ENCODE measurements at regions not wholly inside any gene's neighbourhood (a gene's known extent, or its start where the extent isn't known, plus 50 kb on each side); places are given as distances from the start of the nearest gene placed in this dataset.

DNA sequence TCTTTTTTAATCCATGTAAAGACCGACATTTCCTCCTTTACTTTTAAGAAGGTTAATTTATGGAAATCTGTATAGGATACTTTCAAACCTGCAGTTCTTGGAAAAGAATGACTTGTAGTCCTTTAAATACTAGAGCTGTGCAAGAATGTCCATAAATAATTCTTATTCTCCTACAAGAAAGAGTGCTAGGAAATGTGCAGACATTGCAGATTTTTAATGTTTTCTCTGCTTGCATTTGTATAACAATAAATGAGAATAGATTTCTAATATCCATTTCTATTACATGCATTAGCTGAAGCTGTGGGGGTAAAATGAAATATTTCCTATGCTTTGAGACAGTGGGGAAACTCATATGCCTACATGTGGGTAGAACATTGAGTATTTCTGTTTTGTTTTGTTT is 607.2 kb upstream of the NOVA1 start:
- Histone ChIP-seq H3K23ac (ENCODE audit: low read depth, low read length, poor library complexity) (no peak overlapping the region), H4K91ac (ENCODE audit: low read depth, low read length, poor library complexity) (no peak overlapping the region), H2BK15ac (ENCODE audit: low read length) (no peak overlapping the region), H3K36me3 (replicated peaks in 1 of 2; ENCODE audit: control insufficient read depth in 2 of 2, insufficient read depth in 2 of 2, low read length in 2 of 2) (no peaks in the 10 kb centered on the region), H3K4me2 (ENCODE audit: insufficient read depth, low read length, poor library complexity, severe bottlenecking) (no peak overlapping the region), H4K8ac (ENCODE audit: low read depth, low read length) (no peak overlapping the region), H2AK5ac (ENCODE audit: low read depth, low read length) (no peak overlapping the region), H2BK120ac (ENCODE audit: low read depth, low read length) (no peak overlapping the region), H2BK12ac (ENCODE audit: low read length) (no peak overlapping the region), H3K18ac (ENCODE audit: low read length) (no peak overlapping the region), H3K4me1 (ENCODE audit: control insufficient read depth in 2 of 2, insufficient read depth in 1 of 2, low read depth in 1 of 2, low read length in 2 of 2) (no peaks in the 10 kb centered on the region), H3K4me3 (ENCODE audit: low read length in 2 of 2) (no peak overlapping the region), H3K9ac (ENCODE audit: low read depth, low read length, poor library complexity) (no peak overlapping the region), H3K4ac (ENCODE audit: low read length) (no peak overlapping the region), H3K14ac (ENCODE audit: low read length) (no peak overlapping the region), H2BK5ac (ENCODE audit: low read length) (no peak overlapping the region), H2AFZ (ENCODE audit: low read length) (no peak overlapping the region), H3K79me1 (ENCODE audit: low read depth, low read length) (no peaks in the 10 kb centered on the region), H3K27ac (replicated peaks; ENCODE audit: low read length) (no peak overlapping the region), H3K27me3 (ENCODE audit: control insufficient read depth in 3 of 3, insufficient read depth in 3 of 3, low read depth in 1 of 3, low read length in 3 of 3) (no peaks in the 10 kb centered on the region), H3K9me3 (replicated peaks in 1 of 2; ENCODE audit: control insufficient read depth in 2 of 2, insufficient read depth in 1 of 2, low read depth in 1 of 2, low read length in 2 of 2) (no peaks in the 10 kb centered on the region)
- DNase-seq (ENCODE audit: low spot score): no peak
- no CpG with 5 or more reads among the region's 1 CpG for WGBS, 2 donors (ENCODE audit: extremely low coverage in 2 of 2, insufficient read length in 2 of 2, insufficient replicate concordance in 1 of 2)

DNA sequence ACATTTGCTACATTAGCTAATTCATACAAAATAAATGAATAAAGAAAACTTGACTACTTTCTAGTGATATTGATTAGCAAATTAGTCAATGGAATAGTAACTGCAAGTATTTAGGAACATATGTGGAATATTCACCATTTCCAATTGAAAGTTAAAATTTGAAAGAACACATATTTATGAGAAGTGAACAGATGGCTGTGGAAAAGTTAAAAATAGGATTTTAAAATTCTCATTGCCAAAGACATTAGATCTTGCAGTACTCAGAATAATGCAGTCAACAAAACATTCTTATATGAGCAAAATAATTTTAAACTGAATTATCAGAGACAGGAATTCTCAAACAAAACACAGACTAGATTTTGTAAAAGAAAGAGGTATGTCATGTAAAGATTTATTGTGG is 613.9 kb upstream of the NOVA1 start:
- H2BK5ac ChIP-seq (ENCODE audit: low read length): no peak overlapping the region

DNA sequence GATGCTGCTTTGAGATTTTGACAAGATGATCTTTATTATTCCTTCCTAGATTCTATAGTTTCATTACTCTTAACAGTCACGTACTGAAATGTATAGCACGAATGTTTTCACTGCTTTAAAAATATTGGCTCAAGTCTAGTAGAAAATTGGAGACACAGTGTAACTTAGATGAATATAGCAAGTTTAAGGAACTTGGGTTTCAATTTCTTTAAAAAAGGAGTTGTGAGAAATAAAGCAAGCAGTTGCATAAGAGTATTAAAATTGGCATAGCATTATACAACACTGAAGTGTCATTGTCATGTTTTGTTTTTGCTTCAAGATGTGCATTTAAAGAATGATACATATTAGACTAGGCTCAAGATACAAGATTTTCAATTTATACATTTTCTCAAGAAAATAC is 624.8 kb upstream of the NOVA1 start:
- Histone ChIP-seq H3K9ac (ENCODE audit: low read depth, low read length, poor library complexity) (no peak overlapping the region), H2BK12ac (ENCODE audit: low read length) (no peak overlapping the region), H3K27me3 (ENCODE audit: control insufficient read depth in 3 of 3, insufficient read depth in 3 of 3, low read depth in 1 of 3, low read length in 3 of 3) (no peaks in the 10 kb centered on the region), H3K14ac (ENCODE audit: low read length) (no peak overlapping the region), H3K36me3 (replicated peaks in 1 of 2; ENCODE audit: control insufficient read depth in 2 of 2, insufficient read depth in 2 of 2, low read length in 2 of 2) (no peaks in the 10 kb centered on the region), H3K9me3 (replicated peaks in 1 of 2; ENCODE audit: control insufficient read depth in 2 of 2, insufficient read depth in 1 of 2, low read depth in 1 of 2, low read length in 2 of 2) (peaks cover 0 to 4% of the 10 kb centered on the region in 2 donors), H2AK5ac (ENCODE audit: low read depth, low read length) (no peak overlapping the region), H2BK120ac (ENCODE audit: low read depth, low read length) (no peak overlapping the region), H2BK15ac (ENCODE audit: low read length) (no peak overlapping the region), H2BK5ac (ENCODE audit: low read length) (no peak overlapping the region), H2AFZ (ENCODE audit: low read length) (no peak overlapping the region), H3K79me1 (ENCODE audit: low read depth, low read length) (no peaks in the 10 kb centered on the region), H3K4me2 (ENCODE audit: insufficient read depth, low read length, poor library complexity, severe bottlenecking) (no peak overlapping the region), H3K4me3 (ENCODE audit: low read length in 2 of 2) (no peak overlapping the region), H4K91ac (ENCODE audit: low read depth, low read length, poor library complexity) (no peak overlapping the region), H3K23ac (ENCODE audit: low read depth, low read length, poor library complexity) (no peak overlapping the region), H3K4me1 (ENCODE audit: control insufficient read depth in 2 of 2, insufficient read depth in 1 of 2, low read depth in 1 of 2, low read length in 2 of 2) (no peaks in the 10 kb centered on the region), H3K4ac (ENCODE audit: low read length) (no peak overlapping the region), H3K18ac (ENCODE audit: low read length) (no peak overlapping the region), H3K27ac (replicated peaks; ENCODE audit: low read length) (no peak overlapping the region), H4K8ac (ENCODE audit: low read depth, low read length) (no peak overlapping the region)
- no peak for DNase-seq (ENCODE audit: low spot score)
- WGBS, 2 donors (ENCODE audit: extremely low coverage in 2 of 2, insufficient read length in 2 of 2, insufficient replicate concordance in 1 of 2): no CpG with 5 or more reads among the region's 2 CpGs

More for the DNA sequence above, 613.9 kb upstream of the NOVA1 start:
- H3K4ac ChIP-seq (ENCODE audit: low read length): no peak overlapping the region
- H3K27me3 ChIP-seq (ENCODE audit: control insufficient read depth in 3 of 3, insufficient read depth in 3 of 3, low read depth in 1 of 3, low read length in 3 of 3): no peaks in the 10 kb centered on the region
- H4K91ac ChIP-seq (ENCODE audit: low read depth, low read length, poor library complexity): no peak overlapping the region
- no peak overlapping the region for H2BK120ac ChIP-seq (ENCODE audit: low read depth, low read length)
- no peaks in the 10 kb centered on the region for H3K36me3 ChIP-seq (replicated peaks in 1 of 2; ENCODE audit: control insufficient read depth in 2 of 2, insufficient read depth in 2 of 2, low read length in 2 of 2)
- no peak overlapping the region for H3K23ac ChIP-seq (ENCODE audit: low read depth, low read length, poor library complexity)
- H4K8ac ChIP-seq (ENCODE audit: low read depth, low read length): no peak overlapping the region
- H3K18ac ChIP-seq (ENCODE audit: low read length): no peak overlapping the region
- no peak overlapping the region for H3K4me3 ChIP-seq (ENCODE audit: low read length in 2 of 2)
- no peak overlapping the region for H3K4me2 ChIP-seq (ENCODE audit: insufficient read depth, low read length, poor library complexity, severe bottlenecking)
- H3K27ac ChIP-seq (replicated peaks; ENCODE audit: low read length): no peak overlapping the region
- H3K4me1 ChIP-seq (ENCODE audit: control insufficient read depth in 2 of 2, insufficient read depth in 1 of 2, low read depth in 1 of 2, low read length in 2 of 2): no peaks in the 10 kb centered on the region
- H3K79me1 ChIP-seq (ENCODE audit: low read depth, low read length): no peaks in the 10 kb centered on the region
- H2AK5ac ChIP-seq (ENCODE audit: low read depth, low read length): no peak overlapping the region
- no peak overlapping the region for H2BK12ac ChIP-seq (ENCODE audit: low read length)
- H3K9ac ChIP-seq (ENCODE audit: low read depth, low read length, poor library complexity): no peak overlapping the region
- H2BK15ac ChIP-seq (ENCODE audit: low read length): no peak overlapping the region
- H3K14ac ChIP-seq (ENCODE audit: low read length): no peak overlapping the region
- H3K9me3 ChIP-seq (replicated peaks in 1 of 2; ENCODE audit: control insufficient read depth in 2 of 2, insufficient read depth in 1 of 2, low read depth in 1 of 2, low read length in 2 of 2): no peaks in the 10 kb centered on the region
- H2AFZ ChIP-seq (ENCODE audit: low read length): no peak overlapping the region
- no peak for DNase-seq (ENCODE audit: low spot score)

DNA sequence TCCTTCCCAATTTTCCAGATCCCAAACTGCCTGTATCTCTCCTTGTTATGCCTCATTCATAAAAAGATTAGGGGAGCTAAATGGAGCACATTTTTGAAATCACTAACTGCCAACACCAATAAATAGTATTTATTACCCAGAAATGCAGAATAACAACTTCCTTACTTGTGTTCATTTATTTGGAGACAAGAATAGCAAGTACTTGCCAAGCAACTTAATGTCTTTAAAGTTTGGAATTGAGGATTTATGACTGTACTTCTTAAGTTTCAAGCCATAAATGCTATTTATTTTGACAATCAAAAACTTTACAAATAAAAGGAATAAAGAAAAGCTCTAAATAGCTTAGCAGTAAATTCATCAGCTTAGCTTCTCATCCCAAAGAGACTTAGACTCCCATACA is 626.1 kb upstream of the NOVA1 start:
- Histone ChIP-seq H2BK5ac (ENCODE audit: low read length) (no peak overlapping the region), H2BK120ac (ENCODE audit: low read depth, low read length) (no peak overlapping the region), H2AK5ac (ENCODE audit: low read depth, low read length) (no peak overlapping the region), H3K9me3 (replicated peaks in 1 of 2; ENCODE audit: control insufficient read depth in 2 of 2, insufficient read depth in 1 of 2, low read depth in 1 of 2, low read length in 2 of 2) (peaks cover 0 to 4% of the 10 kb centered on the region in 2 donors), H3K14ac (ENCODE audit: low read length) (no peak overlapping the region), H2AFZ (ENCODE audit: low read length) (no peak overlapping the region), H4K8ac (ENCODE audit: low read depth, low read length) (no peak overlapping the region), H3K9ac (ENCODE audit: low read depth, low read length, poor library complexity) (no peak overlapping the region), H3K79me1 (ENCODE audit: low read depth, low read length) (no peaks in the 10 kb centered on the region), H3K4me2 (ENCODE audit: insufficient read depth, low read length, poor library complexity, severe bottlenecking) (no peak overlapping the region), H2BK15ac (ENCODE audit: low read length) (no peak overlapping the region), H3K4me3 (ENCODE audit: low read length in 2 of 2) (no peak overlapping the region), H3K4me1 (ENCODE audit: control insufficient read depth in 2 of 2, insufficient read depth in 1 of 2, low read depth in 1 of 2, low read length in 2 of 2) (no peaks in the 10 kb centered on the region), H3K4ac (ENCODE audit: low read length) (no peak overlapping the region), H3K18ac (ENCODE audit: low read length) (no peak overlapping the region), H3K23ac (ENCODE audit: low read depth, low read length, poor library complexity) (no peak overlapping the region), H4K91ac (ENCODE audit: low read depth, low read length, poor library complexity) (no peak overlapping the region), H3K27ac (replicated peaks; ENCODE audit: low read length) (no peak overlapping the region), H3K27me3 (ENCODE audit: control insufficient read depth in 3 of 3, insufficient read depth in 3 of 3, low read depth in 1 of 3, low read length in 3 of 3) (no peaks in the 10 kb centered on the region), H3K36me3 (replicated peaks in 1 of 2; ENCODE audit: control insufficient read depth in 2 of 2, insufficient read depth in 2 of 2, low read length in 2 of 2) (no peaks in the 10 kb centered on the region), H2BK12ac (ENCODE audit: low read length) (no peak overlapping the region)
- DNase-seq (ENCODE audit: low spot score): no peak

All from neuronal stem cell (in vitro differentiated cells).